DMS114 treated with DMSO at 0.1 percent for 48 hours (cell line): ENCODE measurements at regions not wholly inside any gene's neighbourhood (a gene's known extent, or its start where the extent isn't known, plus 50 kb on each side); places are given as distances from the start of the nearest gene placed in this dataset.
"Not testable (repeated sequence)": the region's sequence is repeated elsewhere in the genome, so short reads cannot be mapped to it uniquely, and the experiment has no call there.

Experiments
- DNase-seq: peaks from one replicate; lab custom pipeline; 2025; ENCODE audit not compliant: unreplicated experiment; lab: John Stamatoyannopoulos, UW

- not testable (repeated sequence) for DNase-seq
Observed at GRCh38 chr3:18693588-18694329, 268.6 kb upstream of the SATB1 start.

- DNase-seq, result no peak
Observed at GRCh38 chr3:18687286-18687685, 262.1 kb upstream of the SATB1 start.

- no peak for DNase-seq
Observed at GRCh38 chr3:18683900-18684299, 258.8 kb upstream of the SATB1 start.

GRCh38 chr3:18681818-18682345 lies 256.7 kb upstream of the SATB1 start:
- no peak for DNase-seq

- no peak for DNase-seq
Observed at GRCh38 chr3:18680758-18681157, 255.6 kb upstream of the SATB1 start.

GRCh38 chr3:18679238-18679637 lies 254.1 kb upstream of the SATB1 start:
- no peak for DNase-seq

- no peak for DNase-seq
Observed at GRCh38 chr3:18675197-18675596, 250.1 kb upstream of the SATB1 start.

- no peak for DNase-seq
Observed at GRCh38 chr3:18672561-18672960, 247.4 kb upstream of the SATB1 start.

GRCh38 chr3:18670759-18671158 lies 245.6 kb upstream of the SATB1 start:
- no peak for DNase-seq

- DNase-seq, result no peak
Observed at GRCh38 chr3:18669374-18669773, 244.2 kb upstream of the SATB1 start.

- DNase-seq, result no peak
Observed at GRCh38 chr3:18667552-18667951, 242.4 kb upstream of the SATB1 start.

GRCh38 chr3:18666655-18667054 lies 241.5 kb upstream of the SATB1 start:
- DNase-seq, result no peak

GRCh38 chr3:18660059-18660458 lies 234.9 kb upstream of the SATB1 start:
- DNase-seq, result no peak

GRCh38 chr3:18657858-18658820 lies 233.0 kb upstream of the SATB1 start:
- no peak for DNase-seq

GRCh38 chr3:18656866-18657265 lies 231.7 kb upstream of the SATB1 start:
- no peak for DNase-seq

- DNase-seq, result no peak
Observed at GRCh38 chr3:18656410-18656809, 231.3 kb upstream of the SATB1 start.

GRCh38 chr3:18655827-18656226 lies 230.7 kb upstream of the SATB1 start:
- no peak for DNase-seq

GRCh38 chr3:18652781-18653180 lies 227.6 kb upstream of the SATB1 start:
- DNase-seq, result no peak

- no peak for DNase-seq
Observed at GRCh38 chr3:18650731-18651130, 225.6 kb upstream of the SATB1 start.

GRCh38 chr3:18649666-18650363 lies 224.7 kb upstream of the SATB1 start:
- DNase-seq, result no peak

- DNase-seq, result no peak
Observed at GRCh38 chr3:18648868-18649462, 223.8 kb upstream of the SATB1 start.
